ENCODE measurements at regions not wholly inside any gene's neighbourhood (a gene's known extent, or its start where the extent isn't known, plus 50 kb on each side); places are given as distances from the start of the nearest gene placed in this dataset.

GRCh38 chr16:79287424-79287917 lies 313.1 kb downstream of the MAF start:
- 81% methylated on average over 5 of the region's 5 CpGs for WGBS (ENCODE audit: low lambda C conversion rate, missing lambda C conversion rate)
- H3K27ac ChIP-seq: no peak overlapping the region

GRCh38 chr16:79286646-79287423 lies 313.7 kb downstream of the MAF start:
- no peak overlapping the region for H3K27ac ChIP-seq
- TF ChIP-seq CTCF (IDR thresholded peaks at IDR 0.05; ENCODE audit: poor library complexity): no peak
- no peak for TF ChIP-seq EZH2 (IDR thresholded peaks at IDR 0.05; ENCODE audit: borderline replicate concordance)
- TF ChIP-seq EZH2phosphoT487 (IDR thresholded peaks at IDR 0.05; ENCODE audit: low read depth, severe bottlenecking, unreplicated experiment): no peak
- no peaks in the 10 kb centered on the region for H4K20me1 ChIP-seq (ENCODE audit: insufficient read depth, poor library complexity, severe bottlenecking)
- H3K36me3 ChIP-seq (replicated peaks; ENCODE audit: insufficient read depth, low read depth): no peaks in the 10 kb centered on the region
- no peak overlapping the region for H3K4me3 ChIP-seq
- H3K27me3 ChIP-seq: no peaks in the 10 kb centered on the region
- no peaks in the 10 kb centered on the region for H3K9me3 ChIP-seq (ENCODE audit: low read depth)
- DNase-seq (ENCODE audit: low spot score): no peak
- H3K4me1 ChIP-seq (ENCODE audit: insufficient read depth): no peaks in the 10 kb centered on the region
- H3K9me2 ChIP-seq (replicated peaks; ENCODE audit: insufficient read depth): no peaks in the 10 kb centered on the region
- H2AFZ ChIP-seq: no peak overlapping the region
- H3K79me2 ChIP-seq: no peaks in the 10 kb centered on the region
- H3K4me2 ChIP-seq: no peak overlapping the region
- 72% methylated on average over 22 of the region's 22 CpGs for WGBS (ENCODE audit: low lambda C conversion rate, missing lambda C conversion rate)

More at GRCh38 chr16:79287424-79287917, 313.1 kb downstream of the MAF start:
- H3K4me3 ChIP-seq: no peak overlapping the region
- TF ChIP-seq EZH2phosphoT487 (IDR thresholded peaks at IDR 0.05; ENCODE audit: low read depth, severe bottlenecking, unreplicated experiment) (no peak), CTCF (IDR thresholded peaks at IDR 0.05; ENCODE audit: poor library complexity) (no peak), EZH2 (IDR thresholded peaks at IDR 0.05; ENCODE audit: borderline replicate concordance) (no peak)
- H3K4me2 ChIP-seq: no peak overlapping the region
- H3K4me1 ChIP-seq (ENCODE audit: insufficient read depth): no peaks in the 10 kb centered on the region
- no peaks in the 10 kb centered on the region for H3K9me2 ChIP-seq (replicated peaks; ENCODE audit: insufficient read depth)
- no peak overlapping the region for H2AFZ ChIP-seq
- no peaks in the 10 kb centered on the region for H3K79me2 ChIP-seq
- H4K20me1 ChIP-seq (ENCODE audit: insufficient read depth, poor library complexity, severe bottlenecking): no peaks in the 10 kb centered on the region
- no peaks in the 10 kb centered on the region for H3K9me3 ChIP-seq (ENCODE audit: low read depth)
- no peaks in the 10 kb centered on the region for H3K27me3 ChIP-seq
- H3K36me3 ChIP-seq (replicated peaks; ENCODE audit: insufficient read depth, low read depth): no peaks in the 10 kb centered on the region
- DNase-seq (ENCODE audit: low spot score): no peak

- Histone ChIP-seq H3K79me2 (no peaks in the 10 kb centered on the region), H2AFZ (no peak overlapping the region), H3K36me3 (replicated peaks; ENCODE audit: insufficient read depth, low read depth) (no peaks in the 10 kb centered on the region), H3K4me2 (no peak overlapping the region), H3K27ac (no peak overlapping the region), H3K4me1 (ENCODE audit: insufficient read depth) (no peaks in the 10 kb centered on the region), H3K4me3 (no peak overlapping the region), H3K27me3 (no peaks in the 10 kb centered on the region), H3K9me2 (replicated peaks; ENCODE audit: insufficient read depth) (no peaks in the 10 kb centered on the region), H3K9me3 (ENCODE audit: low read depth) (no peaks in the 10 kb centered on the region), H4K20me1 (ENCODE audit: insufficient read depth, poor library complexity, severe bottlenecking) (no peaks in the 10 kb centered on the region)
- 53% methylated on average over 7 of the region's 7 CpGs for WGBS (ENCODE audit: low lambda C conversion rate, missing lambda C conversion rate)
- TF ChIP-seq EZH2 (IDR thresholded peaks at IDR 0.05; ENCODE audit: borderline replicate concordance): no peak
- TF ChIP-seq EZH2phosphoT487 (IDR thresholded peaks at IDR 0.05; ENCODE audit: low read depth, severe bottlenecking, unreplicated experiment): no peak
- no peak for TF ChIP-seq CTCF (IDR thresholded peaks at IDR 0.05; ENCODE audit: poor library complexity)
- no peak for DNase-seq (ENCODE audit: low spot score)
Measured at GRCh38 chr16:79284766-79285165, 315.8 kb downstream of the MAF start.
